MM.1S (cell line): ENCODE measurements at regions not wholly inside any gene's neighbourhood (a gene's known extent, or its start where the extent isn't known, plus 50 kb on each side); places are given as distances from the start of the nearest gene placed in this dataset.

Source experiments
- DNase-seq: peaks from one replicate; pipeline ENCODE4 v3.0.0-alpha.2; 2015
- H2AFZ ChIP-seq: fragments of 300-600 bp; sonication (generic); 2 replicates; pipeline ENCODE4 v1.6.0; 2016; ENCODE audit warnings: antibody characterized with exemption, low read length
- H3F3A ChIP-seq: fragments of 300-600 bp; sonication (generic); 2 replicates; pipeline ENCODE4 v1.6.1; 2016; ENCODE audit warnings: mild to moderate bottlenecking, antibody characterized with exemption, low read length, moderate library complexity, mixed read lengths; ENCODE audit not compliant: insufficient read depth
- H3K27ac ChIP-seq: fragments of 300-600 bp; sonication (generic); 2 replicates; pipeline ENCODE4 v1.5.1; 2016; ENCODE audit warnings: mild to moderate bottlenecking, low read length
- H3K27me3 ChIP-seq: fragments of 300-600 bp; sonication (generic); replicated peaks from 2 replicates; pipeline ENCODE4 v1.6.0; 2016; ENCODE audit warnings: low read length; ENCODE audit not compliant: insufficient read depth
- H3K36me3 ChIP-seq: fragments of 300-600 bp; sonication (generic); replicated peaks from 2 replicates; pipeline ENCODE4 v1.6.1; 2016; ENCODE audit warnings: mild to moderate bottlenecking, low read length, mixed read lengths; ENCODE audit not compliant: insufficient read depth
- H3K4me1 ChIP-seq: fragments of 300-600 bp; sonication (generic); 2 replicates; pipeline ENCODE4 v1.6.1; 2016; ENCODE audit warnings: low read length, mixed read lengths
- H3K4me2 ChIP-seq: fragments of 300-600 bp; sonication (generic); 2 replicates; pipeline ENCODE4 v1.6.0; 2016; ENCODE audit warnings: low read depth, low read length
- H3K4me3 ChIP-seq: fragments of 300-600 bp; sonication (generic); 2 replicates; pipeline ENCODE4 v1.5.1; 2016; ENCODE audit warnings: low read length, mixed read lengths
- H3K79me2 ChIP-seq: fragments of 300-600 bp; sonication (generic); 2 replicates; pipeline ENCODE4 v1.6.1; 2016; ENCODE audit warnings: mixed run types, low read length, mixed read lengths
- H3K9ac ChIP-seq: fragments of 300-600 bp; sonication (generic); 2 replicates; pipeline ENCODE4 v1.6.1; 2016; ENCODE audit warnings: low read length, mixed read lengths
- H3K9me2 ChIP-seq: fragments of 300-600 bp; sonication (generic); replicated peaks from 2 replicates; pipeline ENCODE4 v1.6.1; 2016; ENCODE audit warnings: mild to moderate bottlenecking, low read length, mixed read lengths; ENCODE audit not compliant: insufficient read depth
- H3K9me3 ChIP-seq: fragments of 300-600 bp; sonication (generic); replicated peaks from 2 replicates; pipeline ENCODE4 v1.6.1; 2016; ENCODE audit warnings: mild to moderate bottlenecking, low read length, mixed read lengths; ENCODE audit not compliant: insufficient read depth
- H4K20me1 ChIP-seq: fragments of 300-600 bp; sonication (generic); 2 replicates; pipeline ENCODE4 v1.6.1; 2016; ENCODE audit warnings: mild to moderate bottlenecking, low read length, moderate library complexity, mixed read lengths; ENCODE audit not compliant: insufficient read depth
- CTCF ChIP-seq: fragments of 300-600 bp; sonication (generic); IDR thresholded peaks from 2 replicates; pipeline ENCODE4 v1.5.1; 2016; ENCODE audit warnings: antibody characterized with exemption, low read length, mixed read lengths
- EZH2 ChIP-seq: fragments of 300-600 bp; sonication (generic); optimal IDR thresholded peaks from 2 replicates; pipeline ENCODE3; 2017; ENCODE audit warnings: low read depth, mild to moderate bottlenecking, antibody characterized with exemption, low read length, mixed read lengths
- EZH2phosphoT487 ChIP-seq: fragments of 300-600 bp; sonication (generic); IDR thresholded peaks from 2 replicates; pipeline ENCODE4 v1.6.1; 2018; ENCODE audit warnings: antibody characterized with exemption, low read length

DNA sequence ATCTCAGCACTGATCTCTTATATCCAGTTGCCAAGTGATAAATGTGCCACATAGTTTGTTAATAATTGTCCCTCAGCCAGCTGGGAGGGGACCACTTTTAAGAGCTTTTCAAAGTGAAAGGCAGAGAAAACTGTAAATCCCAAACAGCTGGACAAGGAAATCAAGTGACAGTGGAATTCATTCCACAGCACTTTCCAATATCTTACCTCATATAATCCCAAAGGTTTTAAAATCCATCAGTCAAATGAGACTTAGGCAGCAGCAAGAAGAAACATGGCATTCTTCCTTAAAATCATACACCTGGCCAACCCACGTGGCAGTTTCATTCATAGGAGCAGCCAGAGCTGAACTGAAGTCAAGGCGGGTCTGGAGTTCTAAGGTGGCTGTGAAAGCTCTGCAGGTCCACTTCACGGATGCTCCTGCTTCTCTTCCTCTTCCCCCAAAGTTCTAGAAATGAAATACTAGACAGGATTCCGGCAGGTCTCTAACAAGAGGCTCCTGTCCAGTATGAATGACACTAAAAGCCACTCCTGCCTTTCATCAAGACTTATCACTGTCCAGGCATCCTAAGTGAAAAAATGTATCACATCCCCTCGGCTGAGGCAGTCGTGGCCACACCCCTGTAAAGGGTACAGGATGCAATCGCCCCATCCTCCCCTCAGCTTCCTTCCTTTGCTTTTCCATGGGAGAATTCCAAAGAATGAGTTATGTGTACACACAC is 190.4 kb upstream of the STK17B start:
- Histone ChIP-seq H3K27ac (no peak overlapping the region), H3K4me1 (no peaks in the 10 kb centered on the region), H3K9me3 (no peaks in the 10 kb centered on the region), H3K79me2 (no peaks in the 10 kb centered on the region), H3K9me2 (no peaks in the 10 kb centered on the region), H2AFZ (no peak overlapping the region), H3K27me3 (no peaks in the 10 kb centered on the region), H4K20me1 (no peaks in the 10 kb centered on the region), H3K9ac (no peak overlapping the region), H3K4me2 (no peak overlapping the region), H3K36me3 (no peaks in the 10 kb centered on the region), H3F3A (no peaks in the 10 kb centered on the region), H3K4me3 (no peak overlapping the region)
- TF ChIP-seq EZH2, result no peak
- no peak for TF ChIP-seq EZH2phosphoT487
- no peak for TF ChIP-seq CTCF
- DNase-seq, result no peak

- Histone ChIP-seq H3K4me3 (no peak overlapping the region), H4K20me1 (no peaks in the 10 kb centered on the region), H3K9me3 (no peaks in the 10 kb centered on the region), H3K27me3 (no peaks in the 10 kb centered on the region), H3K36me3 (no peaks in the 10 kb centered on the region), H3K9me2 (no peaks in the 10 kb centered on the region), H3K79me2 (no peaks in the 10 kb centered on the region), H3F3A (no peaks in the 10 kb centered on the region), H2AFZ (no peak overlapping the region), H3K27ac (no peak overlapping the region), H3K4me2 (no peak overlapping the region), H3K9ac (no peak overlapping the region), H3K4me1 (no peaks in the 10 kb centered on the region)
- no peak for DNase-seq
- TF ChIP-seq EZH2phosphoT487 (no peak), CTCF (no peak), EZH2 (no peak)
These were observed 191.7 kb upstream of the STK17B start for GRCh38 chr2:196362973-196363549.

DNA sequence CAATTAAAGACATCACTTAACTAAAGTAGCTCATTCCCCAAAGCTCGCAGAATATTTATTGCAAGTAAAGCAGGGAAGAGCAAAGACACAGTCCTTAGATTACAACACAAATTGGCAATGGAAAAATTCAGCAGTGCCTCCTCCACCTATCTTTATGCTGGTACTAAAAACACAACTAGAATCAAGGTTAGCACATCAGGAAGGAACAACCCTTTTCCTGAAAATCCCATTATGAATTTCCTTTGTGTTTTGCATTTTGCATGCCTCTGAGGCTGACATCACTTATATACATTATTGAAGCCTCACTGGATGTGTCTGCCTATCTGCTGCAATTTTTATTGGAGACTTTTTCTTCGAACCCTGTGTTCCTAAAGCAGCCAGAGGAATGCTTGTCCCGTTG is 193.8 kb upstream of the STK17B start:
- H3K9me3 ChIP-seq, result no peaks in the 10 kb centered on the region
- H3K9ac ChIP-seq, result no peak overlapping the region
- no peaks in the 10 kb centered on the region for H3K9me2 ChIP-seq
- H3K27ac ChIP-seq, result no peak overlapping the region
- H4K20me1 ChIP-seq, result no peaks in the 10 kb centered on the region
- H3K4me3 ChIP-seq, result no peak overlapping the region
- H3K79me2 ChIP-seq, result no peaks in the 10 kb centered on the region
- TF ChIP-seq CTCF, result no peak
- no peak for TF ChIP-seq EZH2
- no peak for TF ChIP-seq EZH2phosphoT487
- H3K4me1 ChIP-seq, result no peaks in the 10 kb centered on the region
- no peak for DNase-seq
- H3K36me3 ChIP-seq, result no peaks in the 10 kb centered on the region
- no peak overlapping the region for H2AFZ ChIP-seq
- H3K4me2 ChIP-seq, result no peak overlapping the region
- no peaks in the 10 kb centered on the region for H3F3A ChIP-seq
- no peaks in the 10 kb centered on the region for H3K27me3 ChIP-seq
